HFF-Myc (cell line): ENCODE measurements at regions not wholly inside any gene's neighbourhood (a gene's known extent, or its start where the extent isn't known, plus 50 kb on each side); places are given as distances from the start of the nearest gene placed in this dataset.

Experiments used
- DNase-seq: peaks from one replicate; pipeline ENCODE4 v3.0.0-alpha.2; 2011; ENCODE audit warnings: low read depth; ENCODE audit errors: extremely low read depth
- H3K4me3 ChIP-seq: replicated peaks from 2 replicates; pipeline ENCODE4 v1.5.1; 2011; ENCODE audit warnings: low read depth, mild to moderate bottlenecking, control low read depth, low read length
- TF ChIP-seq, protein P1 (sequence below): IDR thresholded peaks from 2 replicates; pipeline ENCODE4 v1.5.1; 2012; ENCODE audit warnings: mild to moderate bottlenecking, low read depth, low read length, control low read depth; ENCODE audit errors: missing control alignments

DNA sequence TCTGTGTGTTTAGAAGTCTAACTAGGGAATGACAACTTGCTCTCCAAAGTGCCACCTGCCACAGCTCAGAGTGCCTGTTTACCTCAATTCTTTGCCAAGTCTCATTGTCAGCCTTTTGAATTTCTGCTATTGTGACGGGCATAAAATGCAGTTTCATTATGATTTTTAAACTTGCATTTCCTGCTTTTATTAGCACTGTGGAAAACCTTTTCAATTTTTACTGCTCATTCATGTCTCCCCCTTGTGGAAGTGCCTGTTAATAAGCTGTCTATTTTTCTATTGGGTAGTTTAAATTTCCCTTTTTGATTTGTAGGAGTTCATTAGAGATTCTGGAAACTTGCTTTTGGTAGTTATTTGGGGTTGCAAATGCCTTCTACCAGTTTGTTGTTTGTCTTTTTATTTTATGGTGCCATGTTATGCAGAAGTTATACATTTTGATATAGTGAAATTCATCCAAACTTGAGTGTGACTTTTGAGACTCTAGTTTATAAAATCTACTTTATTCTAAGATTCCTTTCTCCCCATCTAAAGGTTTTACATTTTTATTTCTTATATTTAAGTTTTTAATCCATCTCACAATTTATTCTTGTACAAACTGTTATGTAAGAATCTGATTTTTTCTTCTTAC is 53.9 kb upstream of the FRMD4B start:
- DNase-seq: no peak
- TF ChIP-seq, protein P1, sequence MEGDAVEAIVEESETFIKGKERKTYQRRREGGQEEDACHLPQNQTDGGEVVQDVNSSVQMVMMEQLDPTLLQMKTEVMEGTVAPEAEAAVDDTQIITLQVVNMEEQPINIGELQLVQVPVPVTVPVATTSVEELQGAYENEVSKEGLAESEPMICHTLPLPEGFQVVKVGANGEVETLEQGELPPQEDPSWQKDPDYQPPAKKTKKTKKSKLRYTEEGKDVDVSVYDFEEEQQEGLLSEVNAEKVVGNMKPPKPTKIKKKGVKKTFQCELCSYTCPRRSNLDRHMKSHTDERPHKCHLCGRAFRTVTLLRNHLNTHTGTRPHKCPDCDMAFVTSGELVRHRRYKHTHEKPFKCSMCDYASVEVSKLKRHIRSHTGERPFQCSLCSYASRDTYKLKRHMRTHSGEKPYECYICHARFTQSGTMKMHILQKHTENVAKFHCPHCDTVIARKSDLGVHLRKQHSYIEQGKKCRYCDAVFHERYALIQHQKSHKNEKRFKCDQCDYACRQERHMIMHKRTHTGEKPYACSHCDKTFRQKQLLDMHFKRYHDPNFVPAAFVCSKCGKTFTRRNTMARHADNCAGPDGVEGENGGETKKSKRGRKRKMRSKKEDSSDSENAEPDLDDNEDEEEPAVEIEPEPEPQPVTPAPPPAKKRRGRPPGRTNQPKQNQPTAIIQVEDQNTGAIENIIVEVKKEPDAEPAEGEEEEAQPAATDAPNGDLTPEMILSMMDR: peak; percentile 52
- no peak overlapping the region for H3K4me3 ChIP-seq

DNA sequence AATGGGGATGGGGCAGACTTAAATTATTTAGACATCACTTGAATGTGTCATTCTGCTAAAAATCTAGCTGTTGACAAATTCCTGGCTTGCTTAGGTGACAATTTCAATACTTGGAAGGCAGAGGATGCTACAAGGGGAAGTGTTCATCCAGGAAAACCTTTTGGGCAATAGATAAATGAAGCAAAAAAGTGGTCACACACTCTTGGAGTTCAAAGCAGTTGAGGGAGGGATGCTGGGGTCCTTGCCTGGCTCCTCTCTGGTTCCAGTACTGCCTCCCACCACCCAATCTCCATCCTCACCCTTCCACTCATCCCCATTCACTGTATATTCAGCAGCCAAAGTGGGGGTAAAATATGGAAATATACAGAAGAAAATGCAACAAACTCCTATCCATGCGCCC is 52.6 kb upstream of the FRMD4B start:
- no peak for DNase-seq
- no peak overlapping the region for H3K4me3 ChIP-seq
- TF ChIP-seq, protein P1: no peak

DNA sequence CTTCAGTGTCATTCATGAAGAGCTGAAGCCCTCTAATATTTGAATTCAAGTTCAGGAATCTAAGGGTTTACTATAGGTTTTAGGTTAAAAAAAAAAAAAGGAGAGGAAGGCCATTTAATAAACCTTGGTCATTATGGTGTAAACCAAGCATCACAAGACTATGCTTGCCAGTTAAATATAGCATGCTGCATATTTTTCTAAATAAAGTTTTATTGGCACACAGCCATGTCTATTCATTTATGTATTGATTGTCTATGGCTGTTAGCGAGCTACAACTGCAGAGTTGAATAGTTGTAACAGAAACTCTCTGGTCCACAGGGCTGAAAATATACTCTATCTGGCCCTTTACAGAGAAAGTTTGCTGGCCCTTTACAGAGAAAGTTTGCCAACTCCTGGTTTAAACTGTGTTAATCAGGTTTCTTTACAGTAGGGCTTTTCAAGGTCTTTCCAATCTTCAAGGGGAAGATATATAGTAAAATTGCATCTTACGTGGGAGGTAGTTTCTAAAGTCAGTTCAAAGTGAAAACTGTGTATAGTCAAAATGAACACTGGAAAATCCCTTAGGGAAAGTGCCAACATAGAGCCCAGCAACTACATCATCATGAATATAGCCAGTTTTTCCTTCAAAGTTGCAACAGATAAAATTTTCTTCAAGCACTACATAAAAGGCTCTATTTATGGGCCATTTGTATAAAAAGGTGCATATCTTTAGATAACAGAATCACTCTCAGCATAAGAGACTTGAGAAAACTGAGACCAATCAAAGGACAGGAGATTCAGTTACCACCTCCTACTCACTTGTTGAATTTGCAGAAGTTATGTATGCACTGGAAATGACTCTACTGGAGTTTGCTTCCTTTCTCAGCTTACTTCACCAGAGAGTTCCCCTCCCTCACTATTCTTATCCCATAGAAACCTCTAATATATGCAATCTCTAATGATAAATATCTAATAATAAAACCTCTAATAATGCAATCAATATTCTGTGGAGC is 49.7 kb upstream of the FRMD4B start:
- TF ChIP-seq, protein P1: no peak
- H3K4me3 ChIP-seq: no peak overlapping the region
- no peak for DNase-seq
